Stimulated activated CD8-positive, alpha-beta memory T cell treated with anti-CD3 and anti-CD28 coated beads, Interleukin-12 subunit alpha, Interleukin-12 subunit beta, amount 100 ng/mL, for 1 hour (primary cell): ENCODE measurements at regions not wholly inside any gene's neighbourhood (a gene's known extent, or its start where the extent isn't known, plus 50 kb on each side); places are given as distances from the start of the nearest gene placed in this dataset.

Source experiments
- DNase-seq: peaks from one replicate; pipeline ENCODE4 v3.0.0-alpha.2; 2020; ENCODE audit warnings: low read depth

GRCh38 chr17:77854759-77855745 lies 103.5 kb upstream of the TNRC6C start:
- DNase-seq, result no peak

GRCh38 chr17:77856551-77857305 lies 101.8 kb upstream of the TNRC6C start:
- no peak for DNase-seq

GRCh38 chr17:77857306-77857555 lies 101.3 kb upstream of the TNRC6C start:
- DNase-seq, result no peak

GRCh38 chr17:77857613-77858012 lies 100.9 kb upstream of the TNRC6C start:
- DNase-seq, result no peak

GRCh38 chr17:77858291-77859034 lies 100.0 kb upstream of the TNRC6C start:
- DNase-seq, result no peak

GRCh38 chr17:77859035-77859810 lies 99.3 kb upstream of the TNRC6C start:
- DNase-seq, result no peak

GRCh38 chr17:77861133-77861695 lies 97.3 kb upstream of the TNRC6C start:
- DNase-seq, result no peak

- no peak for DNase-seq
These were observed 96.4 kb upstream of the TNRC6C start for GRCh38 chr17:77861981-77862645.

- no peak for DNase-seq
These were observed 95.4 kb upstream of the TNRC6C start for GRCh38 chr17:77862890-77863813.

- no peak for DNase-seq
These were observed 94.7 kb upstream of the TNRC6C start for GRCh38 chr17:77863814-77864161.

- DNase-seq, result no peak
These were observed 94.0 kb upstream of the TNRC6C start for GRCh38 chr17:77864234-77865111.

- DNase-seq, result no peak
These were observed 93.3 kb upstream of the TNRC6C start for GRCh38 chr17:77865112-77865611.

GRCh38 chr17:77865716-77866115 lies 92.8 kb upstream of the TNRC6C start:
- no peak for DNase-seq

GRCh38 chr17:77867308-77867781 lies 91.2 kb upstream of the TNRC6C start:
- no peak for DNase-seq

- DNase-seq, result no peak
These were observed 90.4 kb upstream of the TNRC6C start for GRCh38 chr17:77867976-77868713.

GRCh38 chr17:77869041-77869599 lies 89.4 kb upstream of the TNRC6C start:
- DNase-seq, result no peak

- no peak for DNase-seq
These were observed 88.8 kb upstream of the TNRC6C start for GRCh38 chr17:77869665-77870132.
